ENCODE measurements at regions not wholly inside any gene's neighbourhood (a gene's known extent, or its start where the extent isn't known, plus 50 kb on each side); places are given as distances from the start of the nearest gene placed in this dataset.

- TF ChIP-seq CREB5 (CRISPR knock-in tag; IDR thresholded peaks at IDR 0.05; ENCODE audit: low read depth), result no peak
- TF ChIP-seq POU6F1 (CRISPR knock-in tag; IDR thresholded peaks at IDR 0.05; ENCODE audit: borderline replicate concordance, low read depth), result no peak
- TF ChIP-seq TSHZ2 (CRISPR knock-in tag; IDR thresholded peaks at IDR 0.05), result no peak
- TF ChIP-seq ZFP3 (CRISPR knock-in tag; IDR thresholded peaks at IDR 0.05), result no peak
- TF ChIP-seq ISL1 (CRISPR knock-in tag; IDR thresholded peaks at IDR 0.05), result no peak
- no peak for TF ChIP-seq RARB (CRISPR knock-in tag; IDR thresholded peaks at IDR 0.05)
- no peak for TF ChIP-seq ZFP30 (CRISPR knock-in tag; IDR thresholded peaks at IDR 0.05)
- no peak for TF ChIP-seq BACH2 (CRISPR knock-in tag; IDR thresholded peaks at IDR 0.05; ENCODE audit: borderline replicate concordance)
- TF ChIP-seq ZNF565 (CRISPR knock-in tag; conservative IDR thresholded peaks at IDR 0.05; ENCODE audit: low read depth), result no peak
- TF ChIP-seq SNAI2 (CRISPR knock-in tag; IDR thresholded peaks at IDR 0.05), result no peak
- no peak for TF ChIP-seq ZNF8 (CRISPR knock-in tag; IDR thresholded peaks at IDR 0.05)
Measured at GRCh38 chr2:78908973-78909372, 116.5 kb upstream of the REG3G start.

Measured in SK-N-SH treated with all-trans-retinoic acid at 6 μM for 48 hours (cell line).